GM10266 (cell line): ENCODE measurements at regions not wholly inside any gene's neighbourhood (a gene's known extent, or its start where the extent isn't known, plus 50 kb on each side); places are given as distances from the start of the nearest gene placed in this dataset.

ENCODE experiments used
- DNase-seq: peaks from one replicate; pipeline ENCODE4 v3.0.0; 2012; ENCODE audit errors: extremely low spot score
- CTCF ChIP-seq: IDR thresholded peaks from 2 replicates; pipeline ENCODE4 v1.5.1; 2012; ENCODE audit warnings: mild to moderate bottlenecking, low read depth; ENCODE audit not compliant: control insufficient read depth, insufficient read depth; ENCODE audit errors: missing control alignments

- TF ChIP-seq CTCF: no peak
- DNase-seq: no peak
These were observed 288.1 kb upstream of the FIGN start for GRCh38 chr2:164023896-164024295.

GRCh38 chr2:164015328-164016123, 279.7 kb upstream of the FIGN start:
- peak; percentile 59 for DNase-seq
- TF ChIP-seq CTCF: no peak

GRCh38 chr2:164014791-164015190, 279.0 kb upstream of the FIGN start:
- no peak for TF ChIP-seq CTCF

GRCh38 chr2:164014068-164014731, 278.4 kb upstream of the FIGN start:
- no peak for TF ChIP-seq CTCF

More at GRCh38 chr2:164014791-164015190, 279.0 kb upstream of the FIGN start:
- no peak for DNase-seq

GRCh38 chr2:164012581-164012980, 276.8 kb upstream of the FIGN start:
- TF ChIP-seq CTCF: no peak
- DNase-seq: no peak

More at GRCh38 chr2:164014068-164014731, 278.4 kb upstream of the FIGN start:
- DNase-seq: no peak

- no peak for TF ChIP-seq CTCF
- DNase-seq: no peak
These were observed 274.0 kb upstream of the FIGN start for GRCh38 chr2:164009756-164010337.
